HCT116 (cell line): ENCODE measurements at regions not wholly inside any gene's neighbourhood (a gene's known extent, or its start where the extent isn't known, plus 50 kb on each side); places are given as distances from the start of the nearest gene placed in this dataset.

Source experiments
- ATAC-seq: fragments of 200-7000 bp; cut with Tn5 transposase; 2 replicates; pipeline ENCODE4 v1.9.1; 2020; ENCODE audit warnings: mild to moderate bottlenecking, moderate library complexity
- BruUV-seq: library from RNA; stranded (reverse); fragments of 400-500 nt; replicated peaks from 2 replicates; lab custom pipeline; 2021; lab: Mats Ljungman, UMichigan
- CTCF ChIA-PET: fragments of 300-600 bp; sonication (Branson Sonifier 250); formaldehyde crosslinking; loops from one replicate; lab custom pipeline; 2021; ENCODE audit warnings: antibody characterized with exemption; lab: Charles Lee
- POLR2A ChIA-PET: fragments of 300-600, 350-600 bp; sonication (Branson Sonifier 250); formaldehyde crosslinking; loops from one replicate; lab custom pipeline; 2021; ENCODE audit warnings: antibody characterized with exemption; lab: Charles Lee
- RAD21 ChIA-PET, 2 experiments: fragments of 300-600 bp; sonication (Branson Sonifier 250); formaldehyde crosslinking; loops; one replicate each; lab custom pipeline; 2023; ENCODE audit warnings: low total read pairs in 2 of 2; ENCODE audit not compliant: uncharacterized antibody in 2 of 2, unreplicated experiment in 2 of 2, low non-redundant PET in 1 of 2; lab: Charles Lee
- DNase-seq: peaks from one replicate; pipeline ENCODE4 v3.0.0-alpha.2; 2010; ENCODE audit warnings: low read depth, low spot score
- H2AFZ ChIP-seq: fragments of 200-600 bp; shearing (Covaris generic), sonication (generic); 2 replicates; pipeline ENCODE4 v1.6.1; 2017; ENCODE audit warnings: low read depth, mixed run types, mixed read lengths, antibody characterized with exemption, low read length; ENCODE audit not compliant: poor library complexity, severe bottlenecking
- H3K27ac ChIP-seq: 2 replicates; pipeline ENCODE4 v1.5.1; 2012; ENCODE audit warnings: low read depth, low read length
- H3K27me3 ChIP-seq: fragments of 200-600 bp; sonication (generic); 2 replicates; pipeline ENCODE4 v1.6.1; 2016; ENCODE audit warnings: mixed run types, low read length, mixed read lengths; ENCODE audit not compliant: insufficient read depth
- H3K36me3 ChIP-seq, 2 experiments: fragments of 200-500 bp in 1 of 2; fragments of 200-600 bp in 1 of 2; sonication (Bioruptor generic) in 1 of 2; sonication (generic) in 1 of 2; 2 replicates each; pipeline versions ENCODE4 v1.5.1 to v1.6.1; 2014 to 2016; ENCODE audit warnings: low read length in 2 of 2, inconsistent platforms in 1 of 2, mixed read lengths in 1 of 2, mixed run types in 1 of 2; ENCODE audit not compliant: insufficient read depth in 2 of 2, control insufficient read depth in 1 of 2
- H3K4me1 ChIP-seq, 2 experiments: fragments of 200-600 bp in 1 of 2; sonication (generic) in 1 of 2; 2 replicates each; pipeline versions ENCODE4 v1.5.1 to v1.6.1; 2012 to 2017; ENCODE audit warnings: low read length in 2 of 2, inconsistent platforms in 1 of 2, mild to moderate bottlenecking in 1 of 2, mixed read lengths in 1 of 2, mixed run types in 1 of 2, moderate library complexity in 1 of 2; ENCODE audit not compliant: insufficient read depth in 2 of 2, control insufficient read depth in 1 of 2
- H3K4me2 ChIP-seq: fragments of 200-600 bp; sonication (generic); 2 replicates; pipeline ENCODE4 v1.6.1; 2017; ENCODE audit warnings: mixed run types, low read length, mixed read lengths
- H3K4me3 ChIP-seq, 2 experiments: fragments of 200-600 bp in 1 of 2; sonication (generic) in 1 of 2; replicated peaks in 1 of 2; 2 replicates each; pipeline ENCODE4 v1.5.1; 2011 to 2016; ENCODE audit warnings: low read length in 2 of 2, control low read depth in 1 of 2, low read depth in 1 of 2, mild to moderate bottlenecking in 1 of 2, mixed read lengths in 1 of 2, mixed run types in 1 of 2
- H3K79me2 ChIP-seq: fragments of 200-600 bp; sonication (generic); 2 replicates; pipeline ENCODE4 v1.6.1; 2017; ENCODE audit warnings: mild to moderate bottlenecking, mixed run types, low read length, moderate library complexity, mixed read lengths; ENCODE audit not compliant: insufficient read depth
- H3K9ac ChIP-seq: fragments of 200-600 bp; sonication (generic); 2 replicates; pipeline ENCODE4 v1.6.1; 2016; ENCODE audit warnings: low read length, mixed read lengths
- H3K9me2 ChIP-seq: fragments of 200-600 bp; sonication (generic), shearing (Covaris generic); 2 replicates; pipeline ENCODE4 v1.6.1; 2017; ENCODE audit warnings: mixed run types, mild to moderate bottlenecking, moderate library complexity; ENCODE audit not compliant: insufficient read depth
- H3K9me3 ChIP-seq, 2 experiments: fragments of 200-500 bp in 1 of 2; fragments of 200-600 bp in 1 of 2; sonication (Bioruptor generic) in 1 of 2; sonication (generic) in 1 of 2; 2 replicates each; pipeline ENCODE4 v1.6.1; 2014 to 2017; ENCODE audit warnings: low read length in 2 of 2, mixed read lengths in 2 of 2, inconsistent platforms in 1 of 2, low read depth in 1 of 2, mild to moderate bottlenecking in 1 of 2, mixed run types in 1 of 2, moderate library complexity in 1 of 2; ENCODE audit not compliant: control insufficient read depth in 1 of 2, insufficient read depth in 1 of 2
- H4K20me1 ChIP-seq: fragments of 200-600 bp; sonication (generic), shearing (Covaris generic); 2 replicates; pipeline ENCODE4 v1.6.1; 2017; ENCODE audit warnings: mixed run types, mild to moderate bottlenecking, moderate library complexity; ENCODE audit not compliant: insufficient read depth
- CBX3 ChIP-seq: IDR thresholded peaks from 2 replicates; pipeline ENCODE4 v1.6.1; 2012; ENCODE audit warnings: low read depth
- EGR1 ChIP-seq: IDR thresholded peaks from 2 replicates; pipeline ENCODE4 v1.6.1; 2012; ENCODE audit warnings: low read depth
- EZH2 ChIP-seq: fragments of 200-600 bp; sonication (generic); IDR thresholded peaks from 2 replicates; pipeline ENCODE4 v1.6.1; 2017; ENCODE audit warnings: antibody characterized with exemption, mixed run types
- EZH2phosphoT487 ChIP-seq: fragments of 200-600 bp; IDR thresholded peaks from 2 replicates; pipeline ENCODE4 v1.6.1; 2018; ENCODE audit warnings: antibody characterized with exemption, borderline replicate concordance
- FOSL1 ChIP-seq: IDR thresholded peaks from 2 replicates; pipeline ENCODE4 v1.6.1; 2012; ENCODE audit warnings: low read depth
- MAX ChIP-seq: IDR thresholded peaks from 2 replicates; pipeline ENCODE4 v1.6.1; 2012
- POLR2A ChIP-seq: IDR thresholded peaks from 2 replicates; pipeline ENCODE4 v1.7.0; 2011; ENCODE audit warnings: borderline replicate concordance; ENCODE audit not compliant: insufficient read depth, insufficient read length; ENCODE audit errors: extremely low read depth
- SIN3A ChIP-seq: IDR thresholded peaks from 2 replicates; pipeline ENCODE4 v1.6.1; 2012; ENCODE audit warnings: low read depth
- SP1 ChIP-seq: IDR thresholded peaks from 2 replicates; pipeline ENCODE4 v1.6.1; 2012; ENCODE audit warnings: low read depth
- SRF ChIP-seq: IDR thresholded peaks from 2 replicates; pipeline ENCODE4 v1.6.1; 2012; ENCODE audit warnings: low read depth
- TCF7L2 ChIP-seq: IDR thresholded peaks from 2 replicates; pipeline ENCODE4 v1.7.0; 2011; ENCODE audit warnings: borderline replicate concordance, inconsistent platforms; ENCODE audit not compliant: insufficient read depth, insufficient read length; ENCODE audit errors: extremely low read depth
- YY1 ChIP-seq: IDR thresholded peaks from 2 replicates; pipeline ENCODE4 v1.6.1; 2011; ENCODE audit warnings: low read length, low read depth, moderate library complexity, mild to moderate bottlenecking; ENCODE audit not compliant: insufficient replicate concordance; ENCODE audit errors: extremely low read depth
- ZBTB33 ChIP-seq: IDR thresholded peaks from 2 replicates; pipeline ENCODE4 v1.6.1; 2011; ENCODE audit warnings: mild to moderate bottlenecking, low read length, moderate library complexity; ENCODE audit not compliant: insufficient replicate concordance; ENCODE audit errors: extremely low read depth
- ZNF274 ChIP-seq: fragments of 200-500 bp; sonication (Bioruptor generic); IDR thresholded peaks from 2 replicates; pipeline ENCODE4 v1.6.1; 2014; ENCODE audit warnings: mild to moderate bottlenecking, low read depth, low read length, inconsistent platforms
- intact Hi-C: fragments of 100-400 bp; cut with micrococcal nuclease; formaldehyde crosslinking; loops from 2 replicates; pipeline ENCODE4 v1.10.0; 2022
- TF ChIP-seq, protein P1 (sequence below): IDR thresholded peaks from 2 replicates; pipeline ENCODE4 v1.6.1; 2012; ENCODE audit warnings: low read depth

DNA sequence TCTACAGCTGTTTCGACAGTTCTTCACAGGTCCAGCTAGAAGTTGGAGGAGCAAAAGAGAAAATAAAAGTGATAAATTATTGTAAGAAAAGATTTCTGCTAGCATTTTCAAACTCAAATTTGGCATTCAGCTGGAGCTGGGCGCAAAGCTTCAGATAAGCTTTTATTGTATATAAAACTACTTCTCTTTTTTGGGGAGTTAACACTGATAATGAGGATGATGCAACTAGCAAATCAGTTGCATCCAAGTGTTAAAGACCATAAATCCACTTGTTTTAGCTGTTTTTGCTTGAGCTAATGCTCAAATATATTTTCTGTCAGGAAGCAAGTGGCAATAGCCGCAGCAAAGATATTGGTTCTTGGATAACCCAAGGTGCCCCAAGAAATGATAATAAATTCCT lies 127.1 kb upstream of the PKN2 start:
- BruUV-seq: no TSS peak
- no peak for ATAC-seq
- H3K36me3 ChIP-seq: no peaks in the 10 kb centered on the region
- ChIA-PET POLR2A (interaction anchor here (0.7 kb wide), 1 partner anchor 1228 kb away, joined by 3 read pairs; no protein-coding TSS in a partner anchor), RAD21 (no interaction called here)
- H3K9me3 ChIP-seq: no peaks in the 10 kb centered on the region
- no peak overlapping the region for H3K27ac ChIP-seq
- H3K9me2 ChIP-seq: no peaks in the 10 kb centered on the region
- no peaks in the 10 kb centered on the region for H3K79me2 ChIP-seq
- no peaks in the 10 kb centered on the region for H3K4me1 ChIP-seq
- H2AFZ ChIP-seq: no peak overlapping the region
- H4K20me1 ChIP-seq: no peaks in the 10 kb centered on the region
- no peak overlapping the region for H3K4me3 ChIP-seq
- TF ChIP-seq TCF7L2: no peak
- TF ChIP-seq MAX: no peak
- no peak for TF ChIP-seq CBX3
- no peak for TF ChIP-seq SP1
- TF ChIP-seq FOSL1: no peak
- no peak for TF ChIP-seq EGR1
- TF ChIP-seq EZH2phosphoT487: no peak
- TF ChIP-seq ZNF274: no peak
- TF ChIP-seq EZH2: no peak
- no peak for TF ChIP-seq YY1
- TF ChIP-seq SIN3A: no peak
- no peak for TF ChIP-seq SRF
- no peak for TF ChIP-seq POLR2A
- TF ChIP-seq, protein P1, sequence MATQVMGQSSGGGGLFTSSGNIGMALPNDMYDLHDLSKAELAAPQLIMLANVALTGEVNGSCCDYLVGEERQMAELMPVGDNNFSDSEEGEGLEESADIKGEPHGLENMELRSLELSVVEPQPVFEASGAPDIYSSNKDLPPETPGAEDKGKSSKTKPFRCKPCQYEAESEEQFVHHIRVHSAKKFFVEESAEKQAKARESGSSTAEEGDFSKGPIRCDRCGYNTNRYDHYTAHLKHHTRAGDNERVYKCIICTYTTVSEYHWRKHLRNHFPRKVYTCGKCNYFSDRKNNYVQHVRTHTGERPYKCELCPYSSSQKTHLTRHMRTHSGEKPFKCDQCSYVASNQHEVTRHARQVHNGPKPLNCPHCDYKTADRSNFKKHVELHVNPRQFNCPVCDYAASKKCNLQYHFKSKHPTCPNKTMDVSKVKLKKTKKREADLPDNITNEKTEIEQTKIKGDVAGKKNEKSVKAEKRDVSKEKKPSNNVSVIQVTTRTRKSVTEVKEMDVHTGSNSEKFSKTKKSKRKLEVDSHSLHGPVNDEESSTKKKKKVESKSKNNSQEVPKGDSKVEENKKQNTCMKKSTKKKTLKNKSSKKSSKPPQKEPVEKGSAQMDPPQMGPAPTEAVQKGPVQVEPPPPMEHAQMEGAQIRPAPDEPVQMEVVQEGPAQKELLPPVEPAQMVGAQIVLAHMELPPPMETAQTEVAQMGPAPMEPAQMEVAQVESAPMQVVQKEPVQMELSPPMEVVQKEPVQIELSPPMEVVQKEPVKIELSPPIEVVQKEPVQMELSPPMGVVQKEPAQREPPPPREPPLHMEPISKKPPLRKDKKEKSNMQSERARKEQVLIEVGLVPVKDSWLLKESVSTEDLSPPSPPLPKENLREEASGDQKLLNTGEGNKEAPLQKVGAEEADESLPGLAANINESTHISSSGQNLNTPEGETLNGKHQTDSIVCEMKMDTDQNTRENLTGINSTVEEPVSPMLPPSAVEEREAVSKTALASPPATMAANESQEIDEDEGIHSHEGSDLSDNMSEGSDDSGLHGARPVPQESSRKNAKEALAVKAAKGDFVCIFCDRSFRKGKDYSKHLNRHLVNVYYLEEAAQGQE: no peak
- TF ChIP-seq ZBTB33: no peak
- TF ChIP-seq, all 23 proteins: peak for 0
- no peak overlapping the region for H3K4me2 ChIP-seq
- intact Hi-C loops: no loop called here
- CTCF ChIA-PET: no interaction called here
- no peak for DNase-seq
- no peaks in the 10 kb centered on the region for H3K27me3 ChIP-seq
- no peak overlapping the region for H3K9ac ChIP-seq
